Sigmoid colon (tissue), 6 donors: ENCODE measurements at regions not wholly inside any gene's neighbourhood (a gene's known extent, or its start where the extent isn't known, plus 50 kb on each side); places are given as distances from the start of the nearest gene placed in this dataset.
"Not testable (repeated sequence)": the region's sequence is repeated elsewhere in the genome, so short reads cannot be mapped to it uniquely, and the experiment has no call there.

Experiments used
- DNase-seq: peaks from one replicate; pipeline ENCODE4 v3.0.0-alpha.2; 2019
- H3K27ac ChIP-seq, 4 donors: fragments of 200-600 bp; sonication (generic); one replicate each; pipeline ENCODE4 v1.5.1; 2016 to 2019; ENCODE audit warnings: mild to moderate bottlenecking in 1 of 4
- H3K27me3 ChIP-seq, 3 donors: fragments of 200-600 bp; sonication (generic); one replicate each; pipeline ENCODE4 v1.5.1; 2019; ENCODE audit warnings: mild to moderate bottlenecking in 1 of 3
- H3K36me3 ChIP-seq, 4 donors: fragments of 200-600 bp; sonication (generic); one replicate each; pipeline ENCODE4 v1.5.1; 2016 to 2019
- H3K4me1 ChIP-seq, 4 donors: fragments of 200-600 bp; sonication (generic); one replicate each; pipeline ENCODE4 v1.5.1; 2017 to 2019
- H3K4me3 ChIP-seq, 4 donors: fragments of 200-600 bp; sonication (generic); one replicate each; pipeline ENCODE4 v1.5.1; 2017 to 2019; ENCODE audit warnings: mild to moderate bottlenecking in 2 of 4, moderate library complexity in 1 of 4
- H3K9me3 ChIP-seq, 4 donors: fragments of 200-600 bp in 3 of 4; sonication (generic) in 3 of 4; one replicate each; pipeline versions ENCODE4 v1.5.1 to v1.6.1; 2013 to 2019
- EP300 ChIP-seq, 4 donors: sonication (generic); formaldehyde crosslinking; IDR thresholded peaks; one replicate each; pipeline ENCODE4 v1.6.1; 2017; ENCODE audit warnings: antibody characterized with exemption in 4 of 4
- POLR2A ChIP-seq, 2 donors: fragments of 450-650 bp; IDR thresholded peaks; one replicate each; pipeline ENCODE4 v1.6.1; 2016; ENCODE audit warnings: antibody characterized with exemption in 2 of 2, mild to moderate bottlenecking in 2 of 2, moderate library complexity in 2 of 2
- POLR2AphosphoS5 ChIP-seq, 4 donors: sonication (generic); formaldehyde crosslinking; IDR thresholded peaks; one replicate each; pipeline ENCODE4 v1.6.1; 2017; ENCODE audit warnings: antibody characterized with exemption in 4 of 4
- WGBS, 2 donors: extraction: QIAGEN DNeasy Blood & Tissue Kit; methylation state at CpG; one replicate each; pipeline ENCODE4 v1.1.7; 2013; 5-methylcytosine and 5-hydroxymethylcytosine counted together
- intact Hi-C: fragments of 100-400 bp; cut with DNase I; formaldehyde crosslinking; loops from one replicate; pipeline ENCODE4 v1.15.1; 2023
- TF ChIP-seq, protein P1 (sequence below), 4 experiments: fragments of 450-650 bp in 3 of 4; fragments of 200-600 bp in 1 of 4; IDR thresholded peaks; one replicate each; pipeline ENCODE4 v1.5.1; 2016 to 2019; ENCODE audit warnings: antibody characterized with exemption in 4 of 4, mild to moderate bottlenecking in 3 of 4, moderate library complexity in 2 of 4
- donor health status: healthy with polysubstance abuse.
- donor health status: healthy.

DNA sequence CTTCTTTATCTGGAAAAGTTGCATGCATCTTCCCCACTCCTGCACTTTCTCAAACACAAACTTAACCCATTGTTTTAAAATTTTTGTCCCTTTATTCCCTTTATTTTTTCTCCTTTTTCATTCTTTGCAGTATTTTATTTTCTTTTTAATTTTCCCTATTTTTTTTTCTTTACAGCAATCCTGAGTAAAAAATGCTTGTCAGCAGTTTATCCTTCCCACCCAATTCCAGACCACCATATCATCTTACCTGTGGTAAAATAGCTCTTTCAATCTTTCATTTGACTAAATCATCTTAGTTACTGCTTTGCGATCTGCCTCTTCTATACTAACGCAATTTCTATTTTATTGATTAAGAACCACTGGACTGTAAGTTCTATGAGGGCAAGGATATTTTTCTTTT is 450.5 kb downstream of the KLHL4 start:
- no peaks in the 10 kb centered on the region for H3K27me3 ChIP-seq
- TF ChIP-seq POLR2AphosphoS5 (IDR thresholded peaks at IDR 0.05) (no peak), EP300 (IDR thresholded peaks at IDR 0.05) (no peak), POLR2A (IDR thresholded peaks at IDR 0.05) (no peak)
- TF ChIP-seq, protein P1, sequence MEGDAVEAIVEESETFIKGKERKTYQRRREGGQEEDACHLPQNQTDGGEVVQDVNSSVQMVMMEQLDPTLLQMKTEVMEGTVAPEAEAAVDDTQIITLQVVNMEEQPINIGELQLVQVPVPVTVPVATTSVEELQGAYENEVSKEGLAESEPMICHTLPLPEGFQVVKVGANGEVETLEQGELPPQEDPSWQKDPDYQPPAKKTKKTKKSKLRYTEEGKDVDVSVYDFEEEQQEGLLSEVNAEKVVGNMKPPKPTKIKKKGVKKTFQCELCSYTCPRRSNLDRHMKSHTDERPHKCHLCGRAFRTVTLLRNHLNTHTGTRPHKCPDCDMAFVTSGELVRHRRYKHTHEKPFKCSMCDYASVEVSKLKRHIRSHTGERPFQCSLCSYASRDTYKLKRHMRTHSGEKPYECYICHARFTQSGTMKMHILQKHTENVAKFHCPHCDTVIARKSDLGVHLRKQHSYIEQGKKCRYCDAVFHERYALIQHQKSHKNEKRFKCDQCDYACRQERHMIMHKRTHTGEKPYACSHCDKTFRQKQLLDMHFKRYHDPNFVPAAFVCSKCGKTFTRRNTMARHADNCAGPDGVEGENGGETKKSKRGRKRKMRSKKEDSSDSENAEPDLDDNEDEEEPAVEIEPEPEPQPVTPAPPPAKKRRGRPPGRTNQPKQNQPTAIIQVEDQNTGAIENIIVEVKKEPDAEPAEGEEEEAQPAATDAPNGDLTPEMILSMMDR (IDR thresholded peaks at IDR 0.05): no peak
- 92 to 98% methylated on average over 2 of the region's 2 CpGs for WGBS, 2 donors
- H3K27ac ChIP-seq: no peak overlapping the region
- no peaks in the 10 kb centered on the region for H3K4me1 ChIP-seq
- H3K4me3 ChIP-seq: no peak overlapping the region
- no peaks in the 10 kb centered on the region for H3K36me3 ChIP-seq
- intact Hi-C loops: no loop called here
- no peaks in the 10 kb centered on the region for H3K9me3 ChIP-seq
- DNase-seq: no peak

DNA sequence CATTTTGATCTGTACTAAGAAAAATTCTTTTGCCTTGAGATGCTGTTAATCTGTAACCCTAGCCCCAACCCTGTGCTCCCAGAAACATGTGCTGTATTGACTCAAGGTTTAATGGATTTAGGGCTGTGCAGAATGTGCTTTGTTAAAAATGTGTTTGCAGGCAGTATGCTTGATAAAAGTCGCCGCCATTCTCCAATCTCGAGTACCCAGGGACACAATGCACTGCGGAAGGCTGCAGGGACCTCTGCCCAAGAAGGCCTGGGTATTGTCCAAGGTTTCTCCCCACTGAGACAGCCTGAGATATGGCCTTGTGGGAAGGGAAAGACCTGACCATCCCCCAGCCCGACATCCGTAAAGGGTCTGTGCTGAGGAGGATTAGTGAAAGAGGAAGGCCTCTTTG is 454.5 kb downstream of the KLHL4 start:
- H3K4me1 ChIP-seq, H3K27me3 ChIP-seq, H3K9me3 ChIP-seq, intact Hi-C loops, H3K36me3 ChIP-seq, H3K4me3 ChIP-seq, DNase-seq, H3K27ac ChIP-seq: not testable (repeated sequence)
- 25 to 70% methylated on average over 6 of the region's 6 CpGs for WGBS, 2 donors

DNA sequence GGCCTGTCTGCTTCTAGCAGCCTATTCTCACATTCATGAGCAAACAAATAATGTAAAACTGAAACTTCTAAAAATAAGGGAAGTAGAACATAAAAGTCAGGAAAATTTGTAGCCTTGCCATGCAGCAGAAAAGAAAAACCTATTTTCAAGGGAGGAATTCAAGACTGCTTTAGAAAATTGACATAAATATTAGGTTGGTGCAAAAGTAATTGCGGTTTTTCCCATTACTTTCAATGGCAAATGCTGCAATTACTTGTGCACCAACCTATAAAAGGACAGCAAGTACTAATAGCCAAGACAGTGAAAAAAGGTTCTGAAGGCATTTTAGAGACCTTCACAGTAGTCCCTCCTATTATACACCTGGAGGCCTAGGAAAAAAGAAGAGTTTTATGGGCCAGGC is 457.8 kb downstream of the KLHL4 start:
- Histone ChIP-seq H3K27ac (no peak overlapping the region), H3K4me3 (no peak overlapping the region), H3K9me3 (no peaks in the 10 kb centered on the region), H3K36me3 (no peaks in the 10 kb centered on the region), H3K27me3 (no peaks in the 10 kb centered on the region), H3K4me1 (no peaks in the 10 kb centered on the region)
- WGBS, 2 donors: 87 to 97% methylated on average over 1 of the region's 1 CpG
- DNase-seq: no peak
- intact Hi-C loops: no loop called here
- no peak for TF ChIP-seq EP300 (IDR thresholded peaks at IDR 0.05)
- TF ChIP-seq POLR2A (IDR thresholded peaks at IDR 0.05): no peak
- no peak for TF ChIP-seq POLR2AphosphoS5 (IDR thresholded peaks at IDR 0.05)
- TF ChIP-seq, protein P1 (IDR thresholded peaks at IDR 0.05): no peak

DNA sequence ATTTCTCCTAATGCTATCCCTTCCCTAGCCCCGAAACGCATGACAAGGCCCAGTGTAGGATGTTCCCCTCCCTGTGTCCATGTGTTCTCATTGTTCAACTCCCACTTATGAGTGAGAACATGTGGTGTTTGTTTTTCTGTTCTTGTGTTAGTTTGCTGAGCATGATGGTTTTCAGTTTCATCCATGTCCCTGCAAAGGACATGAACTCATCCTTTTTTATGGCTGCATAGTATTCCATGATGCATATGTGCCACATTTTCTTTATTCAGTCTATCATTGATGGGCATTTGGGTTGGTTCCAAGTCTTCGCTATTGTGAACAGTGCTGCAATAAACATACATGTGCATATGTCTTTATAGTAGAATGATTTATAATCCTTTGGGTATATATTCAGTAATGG is 490.3 kb downstream of the KLHL4 start:
- H3K36me3 ChIP-seq, H3K27ac ChIP-seq, H3K9me3 ChIP-seq, DNase-seq, intact Hi-C loops, H3K4me3 ChIP-seq, H3K4me1 ChIP-seq, H3K27me3 ChIP-seq: not testable (repeated sequence)
- 88% methylated on average over 3 of the region's 3 CpGs for WGBS, 2 donors

DNA sequence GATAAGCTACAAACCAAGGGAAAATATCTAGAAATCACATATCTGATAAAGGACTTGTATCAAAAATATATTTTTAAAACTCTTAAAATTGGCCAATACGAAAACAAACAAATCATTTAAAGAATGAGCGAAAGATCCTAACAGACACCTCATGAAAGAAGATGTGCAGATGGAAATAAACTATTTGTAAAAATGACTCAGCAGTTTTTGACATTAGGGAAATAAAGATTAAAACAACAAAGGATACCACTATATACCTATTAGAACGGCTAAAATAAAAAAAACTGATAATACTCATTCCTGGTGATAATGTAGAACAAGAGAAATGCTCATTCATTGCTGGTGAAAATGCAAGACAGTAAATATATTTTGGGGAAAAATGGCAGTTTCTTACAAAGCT is 506.4 kb downstream of the KLHL4 start:
- no peaks in the 10 kb centered on the region for H3K27me3 ChIP-seq
- no peak overlapping the region for H3K27ac ChIP-seq
- H3K9me3 ChIP-seq: no peaks in the 10 kb centered on the region
- TF ChIP-seq POLR2A (IDR thresholded peaks at IDR 0.05) (no peak), POLR2AphosphoS5 (IDR thresholded peaks at IDR 0.05) (no peak), EP300 (IDR thresholded peaks at IDR 0.05) (no peak)
- TF ChIP-seq, protein P1 (IDR thresholded peaks at IDR 0.05): no peak
- intact Hi-C loops: no loop called here
- H3K4me1 ChIP-seq: no peaks in the 10 kb centered on the region
- no peak overlapping the region for H3K4me3 ChIP-seq
- no peak for DNase-seq
- 87 to 90% methylated on average over 3 of the region's 3 CpGs for WGBS, 2 donors
- H3K36me3 ChIP-seq: no peaks in the 10 kb centered on the region

DNA sequence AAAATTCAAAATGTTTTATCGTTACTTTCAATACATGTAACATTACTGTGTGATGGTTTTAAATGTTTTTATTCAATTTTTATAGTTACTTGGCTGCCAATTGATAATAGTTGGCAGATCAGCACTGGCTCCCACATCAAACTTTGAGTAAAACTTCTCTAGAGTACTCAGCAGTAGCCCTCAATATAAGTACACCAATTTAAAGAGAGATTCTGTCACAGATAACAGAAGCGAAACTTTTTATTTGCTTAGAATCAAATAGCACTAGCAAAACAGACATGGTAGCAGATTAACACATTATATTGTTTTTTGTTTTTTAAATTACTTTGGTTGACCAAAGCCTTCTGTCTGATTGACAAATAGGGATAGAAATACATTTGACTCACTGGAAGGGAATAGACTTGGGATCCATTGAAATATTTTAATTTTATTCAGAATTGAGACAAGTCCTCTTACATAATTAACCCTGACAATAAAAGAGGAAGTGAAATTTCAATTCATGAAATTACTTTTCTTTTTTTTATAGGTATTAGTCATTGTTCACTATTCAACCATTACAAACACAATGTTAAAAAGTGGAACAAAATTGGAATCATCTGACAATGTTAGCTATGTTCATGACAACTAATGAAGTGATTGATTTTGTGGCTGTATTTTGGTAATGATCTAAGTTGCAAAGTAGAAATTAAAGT is 554.9 kb downstream of the KLHL4 start:
- Histone ChIP-seq H3K27ac (no peak overlapping the region), H3K9me3 (no peaks in the 10 kb centered on the region), H3K27me3 (no peaks in the 10 kb centered on the region), H3K4me3 (no peak overlapping the region), H3K36me3 (no peaks in the 10 kb centered on the region), H3K4me1 (no peaks in the 10 kb centered on the region)
- no peak for DNase-seq
- intact Hi-C loops: no loop called here
- WGBS, 2 donors: 77 to 81% methylated on average over 2 of the region's 2 CpGs
- TF ChIP-seq EP300 (IDR thresholded peaks at IDR 0.05) (no peak), POLR2A (IDR thresholded peaks at IDR 0.05) (no peak), POLR2AphosphoS5 (IDR thresholded peaks at IDR 0.05) (no peak)
- TF ChIP-seq, protein P1 (IDR thresholded peaks at IDR 0.05): no peak
